Ovary (tissue), 7 donors: ENCODE measurements at regions not wholly inside any gene's neighbourhood (a gene's known extent, or its start where the extent isn't known, plus 50 kb on each side); places are given as distances from the start of the nearest gene placed in this dataset.
"Not testable (repeated sequence)": the region's sequence is repeated elsewhere in the genome, so short reads cannot be mapped to it uniquely, and the experiment has no call there.

Experiments
- DNase-seq, 5 donors: peaks; one replicate each; pipeline ENCODE4 v3.0.0-alpha.2; 2019 to 2020
- H3K27ac ChIP-seq, 2 donors: fragments of 200-600 bp; one replicate each; pipeline versions ENCODE4 v1.5.1 to v1.8.0; 2019 to 2022
- H3K27me3 ChIP-seq: fragments of 200-600 bp; one replicate; pipeline ENCODE4 v1.8.0; 2022
- H3K36me3 ChIP-seq: fragments of 200-600 bp; sonication (generic); one replicate; pipeline ENCODE4 v1.5.1; 2019
- H3K4me1 ChIP-seq: one replicate; pipeline ENCODE4 v1.8.1; 2013; ENCODE audit warnings: mild to moderate bottlenecking, moderate library complexity; ENCODE audit not compliant: insufficient read depth
- H3K4me3 ChIP-seq: fragments of 200-600 bp; sonication (generic); one replicate; pipeline ENCODE4 v1.5.1; 2017
- H3K9me3 ChIP-seq, 2 donors: fragments of 200-600 bp in 1 of 2; sonication (generic) in 1 of 2; one replicate each; pipeline versions ENCODE4 v1.5.1 to v1.8.1; 2013 to 2019; ENCODE audit warnings: mild to moderate bottlenecking in 1 of 2, moderate library complexity in 1 of 2
- EP300 ChIP-seq: sonication (generic); formaldehyde crosslinking; IDR thresholded peaks from one replicate; pipeline ENCODE4 v1.6.1; 2017; ENCODE audit warnings: antibody characterized with exemption
- POLR2A ChIP-seq: fragments of 450-650 bp; IDR thresholded peaks from one replicate; pipeline ENCODE4 v1.6.1; 2017; ENCODE audit warnings: antibody characterized with exemption, mild to moderate bottlenecking, moderate library complexity
- WGBS, 3 donors: extraction: QIAGEN DNeasy Blood & Tissue Kit in 1 of 3; methylation state at CpG; one replicate each; pipeline versions ENCODE4 v1.1.5 to v1.1.7; 2013 to 2017; 5-methylcytosine and 5-hydroxymethylcytosine counted together
- intact Hi-C, 4 donors: fragments of 100-400 bp; cut with DNase I; formaldehyde crosslinking; loops; one replicate each; pipeline versions ENCODE4 v1.11.0 to v1.15.1; 2022 to 2023
- TF ChIP-seq, protein P1 (sequence below), 3 donors: fragments of 450-650 bp in 2 of 3; fragments of 200-600 bp in 1 of 3; IDR thresholded peaks; one replicate each; pipeline versions ENCODE4 v1.5.1 to v1.8.0; 2016 to 2022; ENCODE audit warnings: antibody characterized with exemption in 3 of 3, mild to moderate bottlenecking in 1 of 3
- donor health status: DM: no; HTN: no; CAD: no; lungs with moderate emphysema.
- donor health status: DM: no; HTN: no; CAD: no.
- donor health status: Bipolar disorder and iron deficiency.
- donor health status: DM: no; HTN: no; CAD: no.
- donor health status: DM: yes; HTN: yes; CAD: no.

DNA sequence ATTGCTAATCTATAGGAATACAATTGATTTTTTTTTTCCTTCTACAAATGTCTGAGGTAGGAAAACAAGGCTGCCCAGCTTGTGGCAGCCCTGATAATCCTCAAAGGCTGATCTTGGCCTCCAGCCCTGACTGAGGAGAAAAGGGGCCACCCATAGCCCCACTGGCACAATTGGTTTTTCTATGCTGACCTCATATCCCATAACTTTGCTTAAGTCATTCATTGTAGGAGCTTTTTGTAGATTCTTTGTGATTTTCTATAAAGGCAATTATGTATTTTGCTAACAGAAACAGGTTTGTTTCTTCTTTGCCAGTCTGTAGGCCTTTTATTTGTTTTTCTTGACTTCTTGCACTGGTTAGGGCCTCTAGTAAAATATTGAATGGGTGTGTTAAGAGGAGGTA is 80.2 kb upstream of the C15orf39 start:
- peaks cover 7% of the 10 kb centered on the region for H3K4me1 ChIP-seq
- H3K27me3 ChIP-seq = no peaks in the 10 kb centered on the region
- no peaks in the 10 kb centered on the region for H3K9me3 ChIP-seq
- H3K27ac ChIP-seq = no peak overlapping the region
- H3K36me3 ChIP-seq = no peaks in the 10 kb centered on the region
- intact Hi-C loops = no loop called here
- DNase-seq = no peak
- no peak overlapping the region for H3K4me3 ChIP-seq
- TF ChIP-seq, protein P1, sequence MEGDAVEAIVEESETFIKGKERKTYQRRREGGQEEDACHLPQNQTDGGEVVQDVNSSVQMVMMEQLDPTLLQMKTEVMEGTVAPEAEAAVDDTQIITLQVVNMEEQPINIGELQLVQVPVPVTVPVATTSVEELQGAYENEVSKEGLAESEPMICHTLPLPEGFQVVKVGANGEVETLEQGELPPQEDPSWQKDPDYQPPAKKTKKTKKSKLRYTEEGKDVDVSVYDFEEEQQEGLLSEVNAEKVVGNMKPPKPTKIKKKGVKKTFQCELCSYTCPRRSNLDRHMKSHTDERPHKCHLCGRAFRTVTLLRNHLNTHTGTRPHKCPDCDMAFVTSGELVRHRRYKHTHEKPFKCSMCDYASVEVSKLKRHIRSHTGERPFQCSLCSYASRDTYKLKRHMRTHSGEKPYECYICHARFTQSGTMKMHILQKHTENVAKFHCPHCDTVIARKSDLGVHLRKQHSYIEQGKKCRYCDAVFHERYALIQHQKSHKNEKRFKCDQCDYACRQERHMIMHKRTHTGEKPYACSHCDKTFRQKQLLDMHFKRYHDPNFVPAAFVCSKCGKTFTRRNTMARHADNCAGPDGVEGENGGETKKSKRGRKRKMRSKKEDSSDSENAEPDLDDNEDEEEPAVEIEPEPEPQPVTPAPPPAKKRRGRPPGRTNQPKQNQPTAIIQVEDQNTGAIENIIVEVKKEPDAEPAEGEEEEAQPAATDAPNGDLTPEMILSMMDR (IDR thresholded peaks at IDR 0.05) = no peak
- no peak for TF ChIP-seq EP300
- TF ChIP-seq POLR2A = no peak

DNA sequence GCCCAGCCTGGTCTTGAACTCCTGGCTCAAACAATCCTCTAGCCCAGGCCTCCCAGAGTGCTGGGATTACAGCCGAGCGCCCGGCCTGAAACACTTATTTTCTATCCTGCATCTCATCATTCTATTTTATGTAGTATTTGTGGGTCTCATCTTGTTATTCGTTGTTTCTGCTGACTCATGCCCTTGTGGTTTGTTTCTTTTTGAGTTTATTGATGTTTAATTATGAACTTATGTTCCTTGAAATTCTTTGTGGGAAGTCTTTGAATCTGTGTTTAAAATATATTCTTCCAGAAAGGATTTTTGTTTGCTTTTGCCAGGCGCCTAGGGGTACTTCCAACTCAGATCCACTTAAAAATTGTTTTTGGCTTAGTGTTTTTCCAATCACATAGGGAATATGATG is 78.3 kb upstream of the C15orf39 start:
- intact Hi-C loops = no loop called here
- peak overlapping the region in 1 of 2 donors; percentile 57 for H3K27ac ChIP-seq
- TF ChIP-seq POLR2A (no peak), EP300 (no peak)
- TF ChIP-seq, protein P1 (IDR thresholded peaks at IDR 0.05) = no peak

DNA sequence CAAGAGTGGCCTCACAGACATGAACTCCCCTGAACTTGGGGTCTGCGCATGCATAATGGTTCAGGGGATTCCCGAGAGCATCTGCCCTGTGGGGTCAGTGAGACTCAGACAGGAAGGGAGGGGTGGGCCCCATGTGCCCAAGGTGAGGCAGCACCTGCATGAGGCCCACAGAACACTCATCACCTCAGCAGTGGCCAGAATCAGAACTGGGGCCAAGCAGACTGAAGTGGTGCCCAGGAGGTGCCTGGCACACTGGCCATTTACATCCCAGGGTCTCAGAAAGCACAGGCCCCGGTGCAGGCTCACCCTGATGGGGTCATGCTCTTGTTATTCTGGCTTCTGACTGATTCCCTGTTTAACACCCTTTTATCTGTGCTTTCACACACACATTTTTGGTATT is 77.4 kb upstream of the C15orf39 start:
- H3K4me3 ChIP-seq, H3K36me3 ChIP-seq, intact Hi-C loops, DNase-seq, H3K4me1 ChIP-seq, H3K9me3 ChIP-seq, H3K27me3 ChIP-seq: not testable (repeated sequence)
- 48 to 65% (median 58%) methylated on average over 3 of the region's 3 CpGs for WGBS, 3 donors
- peak overlapping the region in 1 of 2 donors; percentile 57 for H3K27ac ChIP-seq

More for the DNA sequence above, 78.3 kb upstream of the C15orf39 start:
- 23 to 46% (median 27%) methylated on average over 5 of the region's 5 CpGs for WGBS, 3 donors
- no peaks in the 10 kb centered on the region for H3K9me3 ChIP-seq
- H3K36me3 ChIP-seq = no peaks in the 10 kb centered on the region
- H3K27me3 ChIP-seq = no peaks in the 10 kb centered on the region
- H3K4me3 ChIP-seq = no peak overlapping the region
- H3K4me1 ChIP-seq = peaks cover 7% of the 10 kb centered on the region
- no peak for DNase-seq

DNA sequence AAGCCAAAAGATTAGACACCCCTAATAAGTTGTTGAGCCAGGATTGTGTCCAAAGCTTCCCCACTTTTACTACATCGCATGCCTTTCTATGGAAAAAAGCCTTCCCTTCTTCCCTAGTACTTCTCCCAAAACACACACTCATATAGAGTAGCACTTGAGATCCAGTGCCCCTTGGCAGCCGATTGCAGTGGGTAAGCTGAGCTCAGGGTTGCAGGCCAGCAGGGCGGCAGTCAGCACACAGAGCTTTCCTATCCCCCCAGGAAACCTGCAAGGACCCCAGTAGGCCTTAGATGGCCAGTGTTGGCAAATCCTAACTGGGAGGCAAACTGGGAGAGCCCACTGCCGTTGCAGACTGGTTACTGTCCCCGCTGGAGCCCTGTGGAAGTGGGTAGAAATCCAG is 75.7 kb upstream of the C15orf39 start:
- Histone ChIP-seq H3K4me3 (no peak overlapping the region), H3K4me1 (peaks cover 7% of the 10 kb centered on the region), H3K36me3 (no peaks in the 10 kb centered on the region), H3K27ac (no peak overlapping the region), H3K9me3 (no peaks in the 10 kb centered on the region), H3K27me3 (no peaks in the 10 kb centered on the region)
- TF ChIP-seq, protein P1 (IDR thresholded peaks at IDR 0.05) = no peak
- no peak for TF ChIP-seq EP300
- TF ChIP-seq POLR2A = no peak
- intact Hi-C loops = no loop called here
- 84 to 95% (median 93%) methylated on average over 5 of the region's 5 CpGs for WGBS, 3 donors
- no peak for DNase-seq

DNA sequence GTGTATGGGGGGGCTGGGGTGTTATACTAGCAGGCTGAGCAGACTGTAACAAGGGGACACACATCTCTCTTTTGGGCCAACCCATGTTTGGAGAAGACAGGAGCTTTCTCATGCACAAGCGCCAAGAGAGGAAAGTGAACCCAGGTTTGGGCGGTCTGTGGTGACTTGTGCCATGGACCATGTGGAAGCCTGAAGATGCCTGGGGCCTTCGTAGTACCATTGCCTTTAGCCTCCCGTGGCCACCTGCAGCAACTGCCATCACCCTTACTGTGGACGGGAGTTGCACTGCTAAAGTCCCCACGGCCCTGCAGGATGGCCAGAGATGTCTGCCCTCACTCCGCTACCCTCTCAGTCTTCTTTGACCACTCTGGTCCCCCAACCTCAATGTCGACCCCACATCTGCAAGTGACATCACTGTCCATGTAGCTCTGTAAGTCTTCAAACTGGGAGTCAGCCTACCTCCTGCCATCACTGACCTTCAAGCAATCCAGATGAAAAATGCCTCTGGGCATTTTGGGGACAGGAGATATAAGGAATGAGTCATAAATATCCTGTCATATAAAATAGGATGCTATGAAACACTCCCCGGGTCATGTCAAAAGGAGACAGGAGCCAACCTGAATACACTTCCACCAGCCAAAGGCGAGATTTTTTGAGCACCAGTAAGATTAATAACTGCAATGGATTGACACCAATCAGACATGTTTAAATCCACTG is 74.7 kb upstream of the C15orf39 start:
- WGBS, 3 donors = 93 to 97% (median 95%) methylated on average over 10 of the region's 10 CpGs
- TF ChIP-seq POLR2A = no peak
- TF ChIP-seq, protein P1 (IDR thresholded peaks at IDR 0.05) = no peak
- TF ChIP-seq EP300 = no peak
- Histone ChIP-seq H3K36me3 (no peaks in the 10 kb centered on the region), H3K4me3 (no peak overlapping the region), H3K27ac (no peak overlapping the region), H3K9me3 (no peaks in the 10 kb centered on the region), H3K4me1 (peaks cover 7% of the 10 kb centered on the region), H3K27me3 (no peaks in the 10 kb centered on the region)
- intact Hi-C loops = no loop called here
- DNase-seq = no peak
